GM12872 (cell line): ENCODE measurements at regions not wholly inside any gene's neighbourhood (a gene's known extent, or its start where the extent isn't known, plus 50 kb on each side); places are given as distances from the start of the nearest gene placed in this dataset.

Source experiments
- TF ChIP-seq, protein P1 (sequence below): IDR thresholded peaks from 3 replicates; pipeline ENCODE4 v1.5.1; 2011; ENCODE audit warnings: low read depth, mild to moderate bottlenecking, low read length, moderate library complexity; ENCODE audit not compliant: insufficient read depth

DNA sequence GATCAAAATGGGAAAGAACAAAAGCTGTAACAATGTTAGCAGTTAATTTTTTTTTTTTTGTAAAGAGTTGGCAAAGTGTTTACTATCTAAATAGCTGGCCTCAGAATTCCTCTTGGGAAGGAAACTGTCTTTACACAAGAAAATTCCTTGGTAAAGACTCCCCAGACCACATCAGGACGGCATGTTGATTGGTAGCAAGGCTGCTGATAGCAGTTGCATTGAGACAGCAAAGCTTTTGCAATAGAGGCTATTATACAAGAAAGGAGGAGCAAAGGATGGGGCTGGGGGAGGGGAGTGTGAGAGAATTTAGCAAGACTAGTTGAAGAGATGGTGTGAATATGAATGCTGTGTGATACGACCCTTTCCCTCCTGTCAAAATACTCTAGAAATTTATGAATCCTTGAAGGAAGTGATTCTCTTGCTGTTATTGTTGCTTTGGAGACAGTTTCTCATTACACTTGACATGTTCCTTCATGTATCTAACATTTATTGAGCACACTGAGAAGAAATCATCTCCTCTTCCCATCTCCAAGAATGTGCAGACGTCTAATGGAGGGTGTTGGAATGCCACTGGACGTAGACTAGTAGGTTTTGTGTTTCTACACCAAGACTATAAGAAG, 355.6 kb downstream of the SIPA1L2 start:
- TF ChIP-seq, protein P1, sequence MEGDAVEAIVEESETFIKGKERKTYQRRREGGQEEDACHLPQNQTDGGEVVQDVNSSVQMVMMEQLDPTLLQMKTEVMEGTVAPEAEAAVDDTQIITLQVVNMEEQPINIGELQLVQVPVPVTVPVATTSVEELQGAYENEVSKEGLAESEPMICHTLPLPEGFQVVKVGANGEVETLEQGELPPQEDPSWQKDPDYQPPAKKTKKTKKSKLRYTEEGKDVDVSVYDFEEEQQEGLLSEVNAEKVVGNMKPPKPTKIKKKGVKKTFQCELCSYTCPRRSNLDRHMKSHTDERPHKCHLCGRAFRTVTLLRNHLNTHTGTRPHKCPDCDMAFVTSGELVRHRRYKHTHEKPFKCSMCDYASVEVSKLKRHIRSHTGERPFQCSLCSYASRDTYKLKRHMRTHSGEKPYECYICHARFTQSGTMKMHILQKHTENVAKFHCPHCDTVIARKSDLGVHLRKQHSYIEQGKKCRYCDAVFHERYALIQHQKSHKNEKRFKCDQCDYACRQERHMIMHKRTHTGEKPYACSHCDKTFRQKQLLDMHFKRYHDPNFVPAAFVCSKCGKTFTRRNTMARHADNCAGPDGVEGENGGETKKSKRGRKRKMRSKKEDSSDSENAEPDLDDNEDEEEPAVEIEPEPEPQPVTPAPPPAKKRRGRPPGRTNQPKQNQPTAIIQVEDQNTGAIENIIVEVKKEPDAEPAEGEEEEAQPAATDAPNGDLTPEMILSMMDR = no peak

DNA sequence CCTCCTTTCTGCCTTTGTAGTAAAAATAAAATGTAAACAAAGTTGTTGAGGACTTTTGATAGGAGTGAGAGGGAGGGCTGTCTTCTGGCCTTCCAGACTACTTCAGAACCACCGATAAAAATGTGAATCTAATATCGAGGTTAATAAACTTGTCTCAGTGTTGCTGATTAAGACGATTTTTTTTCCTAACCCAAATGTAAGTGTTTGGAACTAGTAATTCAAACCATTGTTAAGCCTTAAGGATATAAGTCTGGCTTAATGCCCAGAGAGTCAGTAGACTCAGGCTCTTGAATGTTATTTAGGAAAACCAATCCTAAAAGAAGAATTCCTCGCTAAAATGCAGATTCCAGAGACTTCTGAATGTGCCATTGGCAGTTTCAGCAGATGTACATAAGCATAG, 356.9 kb downstream of the SIPA1L2 start:
- TF ChIP-seq, protein P1 = no peak

DNA sequence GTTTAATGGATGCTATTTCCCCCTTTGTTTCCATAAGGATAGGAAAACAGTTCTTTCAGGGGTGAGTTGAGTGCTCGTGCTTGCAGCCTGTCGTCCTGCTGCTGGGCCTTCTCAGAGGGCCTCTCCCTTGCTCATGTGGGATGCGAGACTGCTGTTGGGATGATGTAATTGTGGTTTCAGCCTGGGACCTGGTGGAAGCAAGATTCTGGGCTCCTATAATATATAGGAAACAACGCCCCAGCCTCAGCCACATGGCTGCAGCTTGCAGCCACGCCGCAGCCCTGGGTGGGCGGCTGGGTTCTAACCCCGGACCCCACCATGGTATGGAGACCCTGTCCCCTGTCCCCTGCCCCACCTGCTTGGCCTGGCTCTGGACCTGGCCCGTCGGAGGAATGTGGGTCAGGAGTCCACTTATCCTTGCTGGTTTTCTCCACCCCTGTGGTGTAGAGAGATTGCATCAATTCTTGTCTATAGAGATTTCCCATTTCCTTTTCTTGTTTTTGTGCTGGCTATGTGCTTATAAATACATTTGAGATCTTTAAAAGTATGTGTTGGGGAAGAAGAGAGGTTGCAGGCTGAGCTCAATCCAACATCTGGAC, 357.8 kb downstream of the SIPA1L2 start:
- TF ChIP-seq, protein P1 = no peak

DNA sequence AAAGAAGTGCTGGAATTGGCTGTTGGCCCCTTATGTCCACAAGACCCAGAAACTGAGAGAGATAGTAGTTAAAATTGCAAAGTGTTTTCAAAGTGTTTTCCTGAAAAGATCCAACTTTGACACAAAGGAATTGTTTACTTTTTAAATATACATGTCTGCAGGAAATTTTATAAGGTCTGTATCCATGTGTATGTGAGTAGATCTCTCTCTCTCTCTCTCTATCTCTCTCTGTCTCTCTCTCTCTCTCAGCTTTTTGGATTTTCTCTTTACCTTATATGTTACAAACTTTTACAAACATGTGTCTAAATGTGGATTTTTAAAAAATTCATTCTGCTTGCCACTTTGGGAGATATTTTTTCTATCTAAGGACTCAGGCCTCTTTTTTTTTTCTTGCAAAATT, 358.6 kb downstream of the SIPA1L2 start:
- TF ChIP-seq, protein P1 = no peak

DNA sequence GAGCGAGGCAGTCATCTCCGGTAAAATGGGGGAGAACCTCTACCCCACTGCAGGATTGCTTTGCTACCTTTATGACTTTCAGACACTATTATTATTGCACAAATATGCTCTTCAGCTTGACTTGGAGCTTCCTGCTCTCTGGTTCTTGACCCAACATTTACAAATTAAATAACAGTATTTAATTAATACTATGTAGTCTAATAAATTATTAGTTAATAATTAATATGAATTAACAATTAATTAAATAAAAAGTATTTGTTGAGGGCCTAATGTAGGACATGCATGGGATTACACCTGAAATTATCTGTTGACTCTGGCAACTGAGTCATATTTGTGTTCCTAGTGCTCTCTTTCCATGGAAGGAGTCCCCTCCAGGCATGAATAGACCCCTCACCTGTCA, 359.9 kb downstream of the SIPA1L2 start:
- TF ChIP-seq, protein P1 = no peak

DNA sequence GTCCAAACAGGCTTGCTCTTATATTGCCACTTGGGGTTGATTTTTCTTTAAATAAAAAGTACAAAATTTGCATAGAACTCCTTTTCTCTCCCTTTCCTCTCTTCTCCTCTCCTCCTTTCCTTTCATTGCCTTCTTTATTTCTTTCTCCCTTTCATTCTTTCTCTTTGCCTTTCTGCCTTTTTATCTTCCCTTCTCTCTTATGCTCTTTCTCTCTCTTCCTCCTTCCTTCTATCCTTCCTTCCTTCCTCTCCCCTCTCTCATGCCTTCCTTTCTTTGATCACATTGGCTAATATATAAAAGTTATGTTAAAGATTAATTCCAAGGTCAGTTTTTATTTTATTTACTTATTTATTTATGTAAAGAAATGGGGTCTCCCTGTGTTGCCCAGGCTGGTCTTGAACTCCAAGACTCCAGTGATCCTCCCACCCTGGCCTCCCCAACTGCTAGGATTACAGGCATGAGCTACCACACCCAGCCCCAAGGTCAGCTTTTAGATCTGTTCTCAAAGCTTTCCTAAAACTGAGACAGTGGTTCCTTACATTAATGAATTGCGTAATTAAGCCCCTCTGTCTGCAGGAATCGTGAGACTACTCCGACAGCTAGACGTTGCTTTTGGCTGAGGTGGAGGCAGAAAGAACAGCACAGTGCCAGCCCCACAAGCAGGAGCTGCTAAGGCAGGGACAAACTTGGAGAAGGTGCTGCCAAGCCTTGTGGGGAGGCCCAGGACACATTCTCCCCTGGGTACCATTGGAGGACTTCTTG, 361.9 kb downstream of the SIPA1L2 start:
- TF ChIP-seq, protein P1 = no peak

DNA sequence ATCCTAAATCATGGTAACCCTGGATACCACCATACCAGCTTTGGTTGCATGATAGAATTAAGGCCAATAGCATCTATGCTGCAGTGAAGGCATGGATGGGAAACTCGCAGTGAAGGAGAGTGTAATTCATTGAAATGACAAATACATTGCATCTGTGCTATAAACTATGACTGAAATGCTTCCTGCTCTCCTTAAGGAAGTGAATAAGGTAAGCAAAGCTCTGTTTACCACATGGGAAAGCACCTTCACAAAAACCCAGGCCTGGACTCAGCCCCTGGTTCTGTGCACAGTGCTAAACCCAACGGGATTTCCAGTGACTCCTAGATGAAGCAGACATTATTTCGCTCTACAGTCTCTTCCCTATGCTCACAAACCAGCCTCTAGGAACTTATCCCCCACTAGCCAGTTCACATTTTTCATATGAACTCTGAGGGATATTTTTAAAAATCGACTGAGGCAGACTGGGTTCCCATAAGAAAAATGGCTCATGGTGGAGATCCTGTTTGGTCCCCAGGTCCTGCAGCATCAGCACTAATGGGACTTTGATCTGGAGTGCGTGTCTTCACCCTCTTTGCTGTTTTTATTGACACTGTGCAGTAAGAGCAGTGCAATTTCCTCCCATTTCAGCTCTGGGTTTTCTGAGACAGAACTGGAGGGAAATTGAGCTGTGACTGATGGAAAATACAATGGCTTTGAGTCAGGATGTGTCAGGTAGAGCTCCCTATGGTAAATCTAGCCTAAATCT, 362.7 kb downstream of the SIPA1L2 start:
- TF ChIP-seq, protein P1 = no peak
